Stimulated activated CD8-positive, alpha-beta memory T cell treated with anti-CD3 and anti-CD28 coated beads, Interleukin-7, amount 100 ng/mL, for 48 hours (primary cell): ENCODE measurements at regions not wholly inside any gene's neighbourhood (a gene's known extent, or its start where the extent isn't known, plus 50 kb on each side); places are given as distances from the start of the nearest gene placed in this dataset.

Experiments used
- DNase-seq, 2 donors: peaks; one replicate each; pipeline ENCODE4 v3.0.0-alpha.2; 2020; ENCODE audit warnings: low read depth in 1 of 2; ENCODE audit errors: extremely low read depth in 1 of 2

DNA sequence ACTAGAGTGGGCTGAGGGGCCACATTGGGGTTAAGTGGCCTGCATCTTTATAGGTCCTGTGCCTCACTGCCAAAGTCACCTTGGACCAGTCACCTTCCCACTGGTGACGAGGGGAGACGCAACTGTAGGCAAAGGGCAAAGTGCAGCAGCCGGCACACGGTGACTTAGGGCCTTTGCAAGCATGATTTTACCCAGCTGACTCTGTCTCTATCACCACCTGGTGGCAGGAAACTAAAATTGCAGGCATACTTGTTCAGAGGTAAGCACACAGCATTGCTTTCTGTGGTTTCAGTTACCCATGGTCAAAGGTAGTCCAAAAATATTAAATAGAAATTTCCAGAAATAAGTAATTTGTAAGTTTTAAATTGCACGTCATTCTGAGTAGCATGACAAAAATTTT, 1164.4 kb downstream of the BRD1 start:
- no peak for DNase-seq

DNA sequence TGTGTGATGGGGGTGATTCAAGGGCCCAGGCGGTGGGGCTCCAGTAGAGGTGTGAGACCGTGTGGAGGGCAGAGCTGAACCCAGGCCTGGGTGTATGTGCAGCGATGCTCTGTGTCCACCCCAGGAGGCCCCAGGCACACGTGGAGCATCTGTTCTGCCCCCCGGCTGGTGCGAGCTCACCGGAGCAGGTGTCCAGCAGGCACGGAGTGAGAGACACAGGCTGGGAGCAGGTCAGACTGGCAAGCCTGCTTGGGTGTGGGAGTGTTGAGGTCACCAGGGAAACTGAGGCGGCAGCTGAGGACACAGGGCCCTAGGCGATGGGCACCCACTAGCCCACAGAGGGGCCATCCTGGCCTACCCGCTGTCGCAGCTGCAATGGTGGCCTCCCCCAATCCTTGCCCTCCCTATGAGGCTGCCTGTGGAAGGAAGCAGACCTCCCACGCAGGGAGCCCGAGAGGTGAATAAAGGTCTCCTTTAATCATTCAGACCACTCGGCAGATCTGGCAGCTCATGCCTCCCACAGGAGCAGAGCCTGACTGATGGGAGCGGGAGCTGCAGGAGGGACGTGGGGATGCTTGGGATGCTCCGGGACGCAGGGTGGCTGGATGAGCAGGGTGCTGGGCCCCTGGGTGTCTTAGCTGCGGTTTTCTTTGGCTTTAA, 1165.1 kb downstream of the BRD1 start:
- no peak for DNase-seq

DNA sequence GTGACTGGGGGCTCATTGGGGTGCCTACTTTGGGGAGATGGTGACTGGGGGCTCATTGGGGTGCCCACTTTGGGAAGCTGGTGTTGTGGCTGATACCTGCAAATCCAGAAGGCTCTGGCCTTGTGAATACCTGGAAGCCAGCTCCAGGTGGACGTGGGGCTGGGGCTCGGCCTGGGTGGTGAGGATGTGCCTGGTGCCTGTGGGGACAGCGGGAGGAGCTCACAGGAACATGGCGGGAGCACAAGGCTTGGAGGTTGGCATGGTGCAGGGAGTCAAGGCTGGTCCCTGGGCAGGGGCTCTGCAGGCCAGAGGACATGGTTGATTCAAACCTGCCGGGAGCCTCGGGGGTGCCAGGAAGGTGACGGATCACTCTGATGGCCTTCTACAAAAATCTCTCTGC, 1165.7 kb downstream of the BRD1 start:
- no peak for DNase-seq

DNA sequence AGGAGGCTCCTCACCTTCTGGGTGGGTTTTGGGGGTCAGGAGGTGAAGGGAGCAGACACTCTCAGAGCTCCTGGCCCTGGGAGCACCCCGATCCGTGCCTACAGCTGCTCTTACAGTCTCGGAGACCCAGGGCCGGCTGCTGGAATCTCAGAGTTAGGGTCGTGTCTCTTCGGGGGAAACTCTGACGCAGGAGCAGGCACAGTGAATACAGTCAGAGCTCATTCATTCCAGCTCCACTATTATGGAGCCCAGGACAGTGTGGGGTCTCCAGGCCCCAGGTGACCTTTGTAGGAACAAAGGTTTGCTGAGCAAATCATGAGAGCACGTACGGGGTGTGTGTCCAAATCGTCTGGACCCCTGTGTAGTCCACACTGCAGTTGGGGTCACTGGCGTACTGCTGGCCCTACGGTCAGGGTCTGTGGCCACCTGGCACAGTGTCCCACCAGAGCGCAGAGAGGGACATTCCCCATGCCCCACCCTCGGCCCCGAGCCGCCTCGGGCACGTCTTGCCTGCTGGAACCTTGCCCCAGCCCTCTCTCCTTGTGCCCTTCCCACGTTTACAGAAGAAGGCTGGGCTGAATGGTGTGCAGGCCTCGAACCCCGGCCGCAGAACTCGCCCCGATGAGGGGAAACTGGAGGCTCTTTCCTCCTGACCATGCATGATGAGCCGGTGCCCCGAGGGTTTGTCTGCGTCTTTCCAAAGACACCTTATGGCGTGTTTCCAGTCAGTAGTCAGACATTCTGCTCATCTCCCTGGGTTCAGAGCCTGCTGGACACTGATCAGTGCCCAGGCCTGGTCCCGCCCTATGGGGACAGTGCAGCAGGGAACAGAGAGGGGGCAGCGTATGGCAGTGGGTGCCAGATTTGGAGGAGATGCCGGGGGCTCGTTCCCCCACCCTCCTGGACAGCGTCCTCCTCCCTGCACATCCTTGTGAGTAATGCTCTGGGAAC, 1166.6 kb downstream of the BRD1 start:
- DNase-seq, result no peak

DNA sequence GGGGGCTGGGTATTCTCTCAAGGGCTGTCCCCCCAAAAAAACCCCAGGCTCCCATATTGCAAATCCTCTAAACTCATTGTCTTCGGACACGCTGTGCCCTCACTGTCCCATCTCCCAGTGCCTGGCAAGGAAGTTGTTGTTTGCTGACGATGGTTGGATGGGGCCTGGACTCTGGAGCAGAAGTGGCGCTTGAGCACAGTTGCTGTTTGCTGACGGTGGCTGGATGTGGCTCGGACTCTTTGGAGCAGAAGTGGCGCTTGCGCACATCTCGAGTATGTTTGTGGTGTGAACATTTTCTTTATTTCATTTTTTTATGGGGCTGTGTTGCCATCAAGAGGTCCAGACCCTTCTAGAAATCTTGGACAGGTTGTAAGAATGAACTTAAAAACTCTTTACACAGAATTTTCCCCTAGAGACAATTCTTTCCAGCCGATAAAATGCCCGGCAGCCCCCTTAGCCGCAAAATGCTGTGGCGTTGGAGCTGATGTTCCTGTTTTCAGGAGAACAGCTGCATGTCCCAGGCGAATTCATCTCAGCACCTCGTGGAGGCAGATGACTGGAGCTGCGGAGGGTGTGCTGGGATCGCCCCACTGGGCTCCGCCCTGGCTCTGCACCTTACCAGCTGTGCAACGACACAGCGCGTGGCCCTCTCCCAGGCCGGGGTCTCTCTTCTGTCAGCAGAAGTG, 1167.4 kb downstream of the BRD1 start:
- no peak for DNase-seq

DNA sequence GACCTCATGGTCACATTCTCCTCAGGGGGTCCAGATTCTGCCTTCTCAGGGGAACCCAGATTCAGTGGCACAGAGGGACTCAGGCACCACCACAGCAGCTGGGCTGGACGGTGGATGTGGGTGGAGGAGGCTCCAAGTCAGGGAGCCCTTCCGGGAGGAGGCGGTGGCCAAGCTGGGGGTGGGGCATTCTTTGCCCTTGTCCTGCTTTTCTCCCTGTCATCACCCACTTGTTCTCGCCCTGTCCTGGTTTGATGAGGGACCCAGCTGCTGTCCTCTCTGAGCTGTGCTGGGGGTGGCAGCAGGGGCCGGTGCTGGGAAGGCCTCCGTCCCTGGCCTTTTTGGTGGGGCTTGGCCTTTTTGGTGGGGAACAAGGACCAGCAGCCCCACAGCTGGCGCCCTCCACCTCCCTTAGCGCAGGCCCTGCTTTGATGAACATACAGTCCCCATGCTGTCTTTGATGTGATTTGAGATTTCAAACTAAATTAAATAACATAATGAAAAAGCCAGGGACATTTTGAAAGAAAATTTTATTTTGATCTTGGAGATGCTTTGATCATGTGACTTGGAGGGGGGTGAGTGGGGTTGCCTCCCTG, 1168.2 kb downstream of the BRD1 start:
- no peak for DNase-seq

DNA sequence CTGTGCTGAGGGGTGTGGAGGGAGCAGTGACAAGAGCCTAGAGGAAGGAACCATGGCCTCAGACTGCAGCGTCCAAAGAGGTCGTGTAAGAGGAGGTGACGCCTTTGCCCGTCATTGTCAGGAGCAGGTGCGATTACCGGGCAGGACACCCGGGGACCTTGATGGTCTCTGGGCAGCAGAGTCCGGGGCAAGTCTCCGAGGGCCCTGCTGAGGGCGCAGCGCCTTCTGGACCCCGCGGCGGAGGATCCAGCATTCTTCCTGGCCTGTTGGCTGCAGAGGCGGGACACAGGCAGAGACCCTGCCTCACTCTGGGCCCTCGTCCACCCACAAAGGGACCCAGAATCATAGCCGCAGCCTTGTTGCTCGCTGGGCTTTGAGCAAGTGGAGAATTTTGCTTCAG, 1168.8 kb downstream of the BRD1 start:
- DNase-seq, result no peak

DNA sequence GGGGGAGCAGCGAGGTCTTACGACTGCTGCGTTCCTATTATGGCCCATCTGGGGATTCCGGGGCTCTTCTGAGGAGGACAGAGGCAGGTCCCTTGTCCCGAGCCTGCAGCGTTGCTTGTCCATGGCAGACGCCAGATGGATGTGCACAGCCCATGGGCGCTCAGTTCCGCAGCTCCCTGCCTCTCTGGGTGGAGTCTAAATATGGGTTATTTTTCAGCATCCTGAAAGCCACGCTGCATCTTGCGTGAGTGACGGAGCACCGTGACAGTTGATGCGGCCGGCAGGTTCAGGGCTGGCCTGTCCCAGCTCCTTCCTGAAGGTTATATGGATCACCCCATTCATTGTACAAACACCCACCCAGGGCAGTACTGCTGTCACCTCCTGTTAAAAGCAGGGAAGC, 1169.4 kb downstream of the BRD1 start:
- no peak for DNase-seq

DNA sequence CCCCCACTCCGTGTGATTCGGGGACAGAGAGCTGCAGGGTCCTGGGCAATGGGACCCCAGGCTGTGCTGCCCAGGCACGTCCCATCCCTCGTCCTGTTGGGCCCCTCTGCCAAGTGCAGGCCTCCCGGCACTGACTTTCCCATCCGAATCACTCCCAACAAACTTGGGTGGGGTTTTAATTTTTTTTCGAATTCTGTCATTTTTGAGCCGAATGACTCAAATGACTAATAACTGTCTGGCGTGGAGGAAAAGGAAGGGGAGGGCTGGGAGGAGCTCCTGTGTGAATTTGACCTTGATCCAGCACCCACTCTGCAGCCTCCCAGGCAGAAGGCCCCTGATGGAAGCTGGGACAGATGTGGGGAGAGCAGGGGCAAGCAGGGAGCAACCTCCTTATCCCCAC, 1173.2 kb downstream of the BRD1 start:
- no peak for DNase-seq

DNA sequence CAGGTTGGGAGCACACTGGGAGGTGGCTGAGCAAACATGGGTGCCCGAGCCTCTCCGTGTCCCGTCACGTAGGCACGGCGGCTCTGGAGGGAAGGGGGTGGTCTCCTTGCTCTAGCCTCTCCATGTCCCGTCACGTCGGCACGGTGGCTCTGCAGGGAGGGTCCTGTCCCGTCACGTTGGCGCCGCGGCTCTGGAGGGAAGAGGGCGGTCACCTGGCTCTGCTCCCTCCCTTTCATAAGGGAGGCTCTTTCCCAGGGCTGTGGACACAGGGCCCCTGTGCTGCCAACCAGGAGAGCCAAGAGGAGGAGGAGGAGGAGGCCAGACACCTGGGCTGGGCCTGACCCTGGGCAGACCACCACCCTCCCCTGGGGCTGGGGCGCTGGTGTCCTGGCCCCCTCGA, 1173.7 kb downstream of the BRD1 start:
- DNase-seq, result no peak

DNA sequence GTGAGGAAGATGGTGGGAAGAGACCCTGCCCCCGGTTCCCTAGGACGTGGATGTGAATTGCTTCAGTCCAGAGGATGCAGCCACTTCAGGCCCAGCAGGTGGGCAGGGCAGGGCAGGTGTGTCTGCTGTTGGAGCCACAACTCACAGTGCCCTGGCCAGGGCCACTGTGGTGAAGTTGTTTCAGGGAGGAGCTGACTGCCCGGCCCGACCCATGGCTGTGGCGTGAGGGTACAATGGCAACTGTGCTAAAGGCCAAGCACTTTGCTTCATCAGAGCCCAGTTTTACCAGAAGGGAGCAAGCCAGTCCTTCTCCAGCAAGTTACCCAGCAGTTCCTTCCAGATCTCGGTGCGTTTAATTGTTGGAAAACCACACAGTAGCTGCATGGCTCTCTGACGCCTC, 1174.4 kb downstream of the BRD1 start:
- DNase-seq, result no peak

DNA sequence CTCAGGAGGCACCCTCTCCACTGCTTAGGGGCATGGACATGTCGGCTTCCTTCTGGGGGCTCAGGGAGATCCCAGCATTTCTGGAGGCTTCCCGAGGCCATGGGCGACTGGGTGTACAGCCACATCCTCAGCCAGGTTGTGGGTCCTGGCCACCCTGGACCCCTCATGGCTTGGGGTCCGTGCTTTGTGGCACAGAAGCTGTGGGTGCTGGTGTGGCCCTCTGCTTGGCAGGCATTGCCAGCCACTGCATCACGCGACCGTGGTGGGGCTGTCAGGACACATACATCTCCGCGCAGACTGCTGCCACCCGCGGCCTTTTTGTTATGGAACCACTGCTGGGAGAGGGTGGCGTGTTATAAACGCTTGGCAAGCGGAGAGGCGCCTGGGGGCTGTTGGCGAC, 1174.9 kb downstream of the BRD1 start:
- no peak for DNase-seq

DNA sequence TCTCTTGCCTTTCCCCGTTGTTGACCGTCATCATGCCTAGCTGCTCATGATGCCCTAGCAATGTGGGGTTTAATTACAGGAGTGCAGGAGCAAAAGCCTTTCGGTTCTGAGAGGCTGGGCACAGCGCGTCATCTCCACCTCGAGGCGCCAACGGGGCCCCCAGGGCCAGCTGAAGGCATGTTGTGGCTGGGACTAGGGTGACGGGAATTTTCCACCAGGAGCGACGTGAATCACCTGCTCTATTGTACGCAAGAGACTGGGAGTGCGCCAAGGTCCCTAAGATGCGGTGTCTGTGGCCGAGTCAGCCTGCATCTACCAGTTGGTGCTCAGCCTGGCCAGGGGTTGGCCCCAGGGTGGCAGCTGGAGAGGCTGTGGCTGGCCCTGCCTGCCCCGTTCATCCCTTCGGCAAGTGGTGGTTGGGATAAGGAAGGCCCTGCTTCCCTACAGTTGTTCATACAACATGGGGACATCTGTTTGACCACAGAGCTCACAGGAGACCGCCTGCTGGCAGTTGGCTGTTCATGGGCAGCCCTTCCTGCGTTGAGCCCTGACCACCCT, 1175.6 kb downstream of the BRD1 start:
- DNase-seq, result no peak

DNA sequence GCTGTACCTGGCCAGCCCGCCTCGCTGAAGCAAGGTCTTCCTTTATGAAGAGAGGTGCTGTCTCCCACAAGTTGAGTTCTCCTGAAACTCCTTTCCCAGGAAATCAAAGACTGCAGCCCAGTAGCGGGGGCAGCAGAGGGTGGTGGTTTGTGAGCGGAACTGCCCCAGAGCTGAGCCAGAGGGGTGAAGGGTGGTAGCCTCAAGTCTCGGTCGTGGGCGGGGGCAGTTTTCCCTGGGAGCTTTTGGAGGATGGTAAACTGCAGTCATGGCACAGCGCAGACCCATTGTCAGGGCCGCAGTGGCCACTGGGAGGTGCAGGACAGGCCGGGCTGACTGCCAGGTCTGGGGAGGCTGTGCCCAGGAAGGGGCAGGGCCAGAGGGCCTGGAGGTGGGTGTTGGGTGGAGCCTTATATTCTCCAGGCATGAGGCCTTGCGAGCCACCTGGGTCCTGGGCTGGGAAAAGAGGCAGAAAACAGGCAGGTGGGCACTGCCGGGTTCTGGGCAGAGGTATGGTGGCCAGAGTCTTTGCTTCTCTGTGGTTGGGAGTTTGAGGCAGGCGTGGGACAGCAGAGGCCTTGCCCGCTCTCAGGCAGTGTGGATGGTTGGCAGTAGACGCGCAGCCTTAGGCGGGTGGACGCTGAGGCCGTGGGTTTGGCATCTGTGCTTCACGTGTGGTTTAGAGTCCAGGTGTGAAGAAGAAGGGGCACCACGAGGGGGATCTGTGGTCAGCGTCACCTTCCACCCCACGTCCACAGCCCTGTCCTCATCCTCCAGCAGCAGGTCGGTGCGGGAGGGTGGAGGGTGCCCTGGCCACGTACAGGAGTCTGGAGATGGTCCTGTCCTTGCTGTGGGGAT, 1176.4 kb downstream of the BRD1 start:
- DNase-seq, result no peak

DNA sequence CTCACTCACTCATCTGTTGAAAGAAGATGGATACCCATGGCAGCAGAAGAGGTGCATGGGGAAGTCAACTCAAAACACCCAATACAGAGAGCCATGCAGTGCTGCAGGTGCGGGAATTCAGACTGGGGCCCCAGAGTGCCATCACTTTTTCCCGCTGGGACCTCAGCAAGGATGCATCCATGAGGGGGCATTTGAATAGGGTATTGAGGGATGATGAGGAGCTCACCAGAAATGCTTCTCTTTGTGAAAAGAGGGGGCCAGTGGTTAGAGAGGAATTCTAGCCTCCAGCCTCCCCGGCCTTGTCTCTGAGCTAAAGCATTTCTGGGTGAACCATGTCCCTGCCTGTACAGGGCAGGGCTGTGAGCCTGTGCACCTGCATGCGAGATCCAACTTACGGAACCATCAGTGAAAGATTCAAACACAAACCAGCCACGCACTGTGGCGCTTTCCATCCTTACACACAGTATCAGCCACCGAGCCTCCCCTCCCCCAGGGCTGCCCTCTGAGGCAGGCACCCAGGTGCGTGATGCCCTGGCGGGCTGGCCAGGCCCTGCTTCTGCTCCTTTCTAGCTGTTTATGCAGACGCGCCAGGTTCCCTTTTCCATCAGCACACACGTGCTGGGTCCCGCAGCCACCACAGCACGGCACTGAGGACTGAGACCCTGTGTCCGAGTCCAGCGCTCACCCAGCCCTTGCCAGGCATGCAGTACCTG, 1177.2 kb downstream of the BRD1 start:
- no peak for DNase-seq

DNA sequence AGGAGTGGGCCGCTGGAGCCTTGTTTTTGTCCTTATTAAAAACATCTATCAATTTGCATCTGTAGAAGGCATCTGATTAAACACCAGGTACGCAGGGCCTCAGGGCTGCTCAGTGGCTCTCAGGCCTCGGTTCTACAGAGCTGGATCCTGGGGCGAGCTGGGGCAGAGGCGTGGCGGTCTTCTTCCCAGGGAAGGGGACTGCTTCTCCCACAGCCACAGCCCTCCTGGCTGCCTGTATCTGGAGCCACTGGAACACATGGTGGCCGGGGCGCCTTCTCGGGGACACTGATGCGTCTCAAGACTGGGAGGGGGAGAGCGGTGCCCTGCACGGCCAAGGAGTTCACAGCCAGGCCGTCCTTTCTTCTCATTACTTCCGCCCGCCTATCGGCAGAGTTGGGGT, 1178.2 kb downstream of the BRD1 start:
- no peak for DNase-seq

DNA sequence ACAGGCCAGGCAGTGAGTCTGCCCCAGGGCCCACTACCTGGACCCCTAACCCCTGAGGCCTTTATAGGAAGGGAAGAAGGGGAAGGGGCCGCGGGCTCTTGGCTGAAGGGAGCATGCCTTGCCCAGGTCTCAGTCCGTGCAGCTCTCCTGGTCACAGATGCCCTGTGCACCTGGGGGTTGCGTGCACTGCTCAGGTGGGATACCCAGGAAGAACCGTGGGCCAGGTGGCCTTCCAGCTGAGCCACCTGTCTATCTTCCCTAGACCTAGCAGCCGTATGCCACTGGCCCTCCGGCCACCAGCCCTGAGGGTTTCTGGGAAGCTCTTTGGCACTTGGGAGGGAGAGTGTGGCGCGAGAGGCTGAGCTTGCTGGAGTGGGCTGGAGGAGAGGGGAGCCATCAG, 1178.6 kb downstream of the BRD1 start:
- DNase-seq, result no peak

DNA sequence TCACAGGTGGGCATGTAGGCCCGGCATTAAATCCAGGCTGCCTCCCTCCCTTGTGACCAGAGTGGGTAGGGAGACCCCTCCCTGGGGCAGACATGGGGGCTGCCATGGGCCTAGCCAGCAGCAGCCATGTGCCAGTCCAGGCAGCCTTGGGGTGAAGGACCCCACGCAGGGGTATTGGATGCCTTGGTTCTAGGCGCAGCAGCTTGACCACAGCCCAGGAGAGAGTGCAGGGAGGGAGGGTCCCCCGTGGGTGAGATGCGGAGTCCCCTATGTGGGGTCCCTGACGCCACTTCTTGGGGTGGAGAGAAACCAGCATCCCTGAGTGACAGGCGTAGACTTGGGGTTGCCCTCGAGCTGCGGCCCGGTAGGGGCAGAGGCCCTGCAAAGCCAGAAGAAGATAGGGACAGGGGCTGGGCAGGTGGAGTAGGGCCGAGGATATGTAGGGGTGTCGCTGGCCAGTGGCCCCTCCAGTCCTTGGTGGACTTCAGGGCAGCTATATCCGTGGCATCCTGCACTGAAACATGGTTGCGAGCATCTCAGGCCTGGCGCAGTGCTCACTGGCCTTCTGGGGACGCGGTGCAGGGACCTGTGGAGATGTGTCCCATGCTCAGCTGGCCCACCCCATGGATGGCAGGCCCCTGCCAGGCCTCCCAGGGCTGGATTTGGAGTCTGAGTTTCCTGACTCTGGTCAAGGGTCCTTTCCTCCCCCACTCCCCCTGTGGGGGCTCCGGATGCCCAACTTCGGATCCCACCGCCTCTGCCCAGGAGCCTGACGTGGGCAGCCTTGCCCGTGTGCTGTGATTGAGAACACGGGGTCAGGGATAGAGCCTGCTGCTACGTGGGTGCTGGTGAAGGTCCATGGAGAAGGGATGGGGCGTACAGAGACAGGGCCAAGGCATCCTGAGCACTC, 1179.8 kb downstream of the BRD1 start:
- no peak for DNase-seq

DNA sequence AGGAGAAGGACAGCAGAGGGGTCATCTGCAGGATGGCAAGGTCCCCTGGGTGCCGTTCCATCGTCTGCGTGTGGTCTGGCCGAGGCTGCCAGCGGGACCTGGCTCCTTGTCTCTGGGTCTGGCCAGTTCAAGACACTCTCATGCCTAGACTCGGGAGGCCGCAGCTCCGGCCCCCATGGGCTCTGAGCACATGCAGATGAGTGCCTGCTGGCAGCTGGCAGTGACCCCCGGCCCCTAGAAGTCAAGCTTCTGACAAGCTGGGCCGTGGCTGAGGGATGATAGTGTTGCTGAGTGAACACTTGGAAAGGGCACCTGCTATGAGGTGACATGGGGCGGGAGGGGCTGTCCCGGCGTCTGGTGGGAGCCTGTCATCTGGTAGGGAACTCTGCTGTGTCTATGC, 1180.6 kb downstream of the BRD1 start:
- DNase-seq, result no peak
